IMR-90 (cell line): ENCODE measurements at regions not wholly inside any gene's neighbourhood (a gene's known extent, or its start where the extent isn't known, plus 50 kb on each side); places are given as distances from the start of the nearest gene placed in this dataset.

ENCODE experiments used
- ATAC-seq: fragments of 200-7000 bp; cut with Tn5 transposase; 2 replicates; pipeline ENCODE4 v1.9.1; 2020; ENCODE audit warnings: low read depth, mild to moderate bottlenecking, moderate library complexity
- BruUV-seq: library from RNA; stranded (reverse); fragments of 400-500 nt; replicated peaks from 2 replicates; lab custom pipeline; 2021; lab: Mats Ljungman, UMichigan
- CTCF ChIA-PET: fragments of 300-600 bp; formaldehyde crosslinking; extraction: SDS; loops from one replicate; lab custom pipeline; 2021; ENCODE audit warnings: antibody characterized with exemption; lab: Yijun Ruan, JAX
- POLR2A ChIA-PET: fragments of 300-600 bp; sonication (Branson Sonifier 250); formaldehyde crosslinking; loops from one replicate; lab custom pipeline; 2022; ENCODE audit warnings: antibody characterized with exemption; ENCODE audit not compliant: unreplicated experiment; lab: Charles Lee
- DNase-seq: peaks from one replicate; pipeline ENCODE4 v3.0.0; 2013
- H2AFZ ChIP-seq: replicated peaks from 2 replicates; pipeline ENCODE3; 2013; ENCODE audit warnings: low read length, mild to moderate bottlenecking; ENCODE audit not compliant: poor library complexity
- H2AK5ac ChIP-seq: 2 replicates; pipeline ENCODE4 v1.6.1; 2013; ENCODE audit warnings: low read depth, low read length, inconsistent platforms
- H2AK9ac ChIP-seq: replicated peaks from 2 replicates; pipeline ENCODE3; 2013; ENCODE audit warnings: mild to moderate bottlenecking, low read depth, low read length, moderate library complexity; ENCODE audit not compliant: poor library complexity
- H2BK120ac ChIP-seq: 2 replicates; pipeline ENCODE4 v1.6.1; 2013; ENCODE audit warnings: low read depth, low read length, inconsistent platforms
- H2BK15ac ChIP-seq: 3 replicates; pipeline ENCODE4 v1.6.1; 2013; ENCODE audit warnings: low read depth, low read length, inconsistent platforms
- H2BK20ac ChIP-seq: 2 replicates; pipeline ENCODE4 v1.6.1; 2013; ENCODE audit warnings: low read depth, mild to moderate bottlenecking, inconsistent platforms, low read length, moderate library complexity
- H2BK5ac ChIP-seq: 2 replicates; pipeline ENCODE4 v1.6.1; 2013; ENCODE audit warnings: mild to moderate bottlenecking, low read depth, low read length, inconsistent platforms; ENCODE audit not compliant: poor library complexity, severe bottlenecking
- H3K14ac ChIP-seq: replicated peaks from 2 replicates; pipeline ENCODE4 v1.6.1; 2013; ENCODE audit warnings: low read depth, low read length, inconsistent platforms
- H3K18ac ChIP-seq: 2 replicates; pipeline ENCODE4 v1.6.1; 2013; ENCODE audit warnings: low read depth, low read length, control low read depth
- H3K23ac ChIP-seq: 2 replicates; pipeline ENCODE4 v1.6.1; 2013; ENCODE audit warnings: low read depth, low read length, inconsistent platforms
- H3K27ac ChIP-seq: 2 replicates; pipeline ENCODE4 v1.5.1; 2013; ENCODE audit warnings: mild to moderate bottlenecking, control low read depth, low read length; ENCODE audit not compliant: insufficient read depth
- H3K27me3 ChIP-seq: 2 replicates; pipeline ENCODE4 v1.6.1; 2013; ENCODE audit warnings: low read length; ENCODE audit not compliant: control insufficient read depth, insufficient read depth
- H3K36me3 ChIP-seq: 2 replicates; pipeline ENCODE4 v1.6.1; 2013; ENCODE audit warnings: low read length, mixed read lengths; ENCODE audit not compliant: control insufficient read depth, insufficient read depth
- H3K4ac ChIP-seq: 2 replicates; pipeline ENCODE4 v1.6.1; 2013; ENCODE audit warnings: low read depth, low read length, inconsistent platforms
- H3K4me1 ChIP-seq: 2 replicates; pipeline ENCODE4 v1.6.1; 2013; ENCODE audit warnings: low read length, mixed read lengths; ENCODE audit not compliant: control insufficient read depth, insufficient read depth
- H3K4me2 ChIP-seq: 2 replicates; pipeline ENCODE4 v1.6.1; 2013; ENCODE audit warnings: low read depth, mild to moderate bottlenecking, control low read depth, low read length, moderate library complexity
- H3K4me3 ChIP-seq: 2 replicates; pipeline ENCODE4 v1.5.1; 2013; ENCODE audit warnings: low read depth, mild to moderate bottlenecking, control low read depth, low read length, moderate library complexity; ENCODE audit not compliant: insufficient read depth
- H3K56ac ChIP-seq: 2 replicates; pipeline ENCODE4 v1.6.1; 2013; ENCODE audit warnings: low read length, inconsistent platforms; ENCODE audit not compliant: insufficient read depth; ENCODE audit errors: extremely low read depth
- H3K79me1 ChIP-seq, 2 experiments: 2 replicates each; pipeline ENCODE4 v1.6.1; 2013; ENCODE audit warnings: low read length in 2 of 2, inconsistent platforms in 1 of 2, low read depth in 1 of 2
- H3K9ac ChIP-seq: 2 replicates; pipeline ENCODE4 v1.6.1; 2013; ENCODE audit warnings: low read depth, low read length, control low read depth
- H3K9me1 ChIP-seq: 2 replicates; pipeline ENCODE4 v1.6.1; 2013; ENCODE audit warnings: low read length, inconsistent platforms; ENCODE audit not compliant: insufficient read depth
- H3K9me3 ChIP-seq: 2 replicates; pipeline ENCODE4 v1.6.1; 2013; ENCODE audit warnings: low read length; ENCODE audit not compliant: control insufficient read depth, insufficient read depth
- H4K20me1 ChIP-seq: 2 replicates; pipeline ENCODE4 v1.6.1; 2013; ENCODE audit warnings: low read length, inconsistent platforms; ENCODE audit not compliant: insufficient read depth
- H4K5ac ChIP-seq: 2 replicates; pipeline ENCODE4 v1.6.1; 2013; ENCODE audit warnings: mild to moderate bottlenecking, low read depth, low read length, control low read depth
- H4K8ac ChIP-seq, 2 experiments: 2 replicates each; pipeline ENCODE4 v1.6.1; 2013; ENCODE audit warnings: low read depth in 2 of 2, low read length in 2 of 2, control low read depth in 1 of 2, inconsistent platforms in 1 of 2
- H4K91ac ChIP-seq: 2 replicates; pipeline ENCODE4 v1.6.1; 2013; ENCODE audit warnings: low read depth, low read length, inconsistent platforms; ENCODE audit not compliant: insufficient read depth
- BHLHE40 ChIP-seq: fragments of 150-350 bp; IDR thresholded peaks from 2 replicates; pipeline ENCODE4 v1.6.1; 2016; ENCODE audit warnings: mild to moderate bottlenecking, low read depth, low read length
- CEBPB ChIP-seq: IDR thresholded peaks from 2 replicates; pipeline ENCODE4 v1.6.1; 2012; ENCODE audit warnings: low read depth, low read length, improper control_type of control experiment
- CHD1 ChIP-seq: IDR thresholded peaks from 2 replicates; pipeline ENCODE4 v1.6.1; 2012; ENCODE audit warnings: low read depth, low read length, improper control_type of control experiment
- FOS ChIP-seq: fragments of 150-350 bp; IDR thresholded peaks from 2 replicates; pipeline ENCODE4 v1.6.1; 2016; ENCODE audit warnings: low read depth, low read length
- MAFK ChIP-seq: IDR thresholded peaks from 2 replicates; pipeline ENCODE4 v1.6.1; 2012; ENCODE audit warnings: low read depth, low read length, improper control_type of control experiment
- MAZ ChIP-seq: IDR thresholded peaks from 2 replicates; pipeline ENCODE4 v1.6.1; 2012; ENCODE audit warnings: low read depth, mild to moderate bottlenecking, low read length, improper control_type of control experiment, moderate library complexity, borderline replicate concordance
- MXI1 ChIP-seq: IDR thresholded peaks from 2 replicates; pipeline ENCODE4 v1.6.1; 2012; ENCODE audit warnings: low read depth, mild to moderate bottlenecking, low read length, moderate library complexity, borderline replicate concordance
- RAD21 ChIP-seq: IDR thresholded peaks from 2 replicates; pipeline ENCODE4 v1.6.1; 2012; ENCODE audit warnings: low read length, improper control_type of control experiment
- RCOR1 ChIP-seq: IDR thresholded peaks from 2 replicates; pipeline ENCODE4 v1.6.1; 2012; ENCODE audit warnings: mild to moderate bottlenecking, low read length, improper control_type of control experiment; ENCODE audit not compliant: insufficient replicate concordance
- dilution Hi-C: fragments of 300-500 bp; cut with HindIII; formaldehyde crosslinking; loops from one replicate; pipeline ENCODE4 v1.14.3; 2018; ENCODE audit warnings: low sequenced_read_pairs; ENCODE audit not compliant: unreplicated experiment
- in situ Hi-C: fragments of 300-500 bp; cut with MboI; formaldehyde crosslinking; loops from 3 replicates; pipeline ENCODE4 v1.14.3; 2019; ENCODE audit warnings: low sequenced_read_pairs, inconsistent platforms, mixed read lengths
- intact Hi-C: fragments of 100-400 bp; cut with micrococcal nuclease; formaldehyde crosslinking; loops from 2 replicates; pipeline ENCODE4 v1.10.0; 2022
- TF ChIP-seq, protein P1 (sequence below): fragments of 150-350 bp; IDR thresholded peaks from 2 replicates; pipeline ENCODE4 v1.6.1; 2017; ENCODE audit warnings: mild to moderate bottlenecking, antibody characterized with exemption, low read length, low read depth
- TF ChIP-seq, protein P2 (sequence below): conservative IDR thresholded peaks from 2 replicates; pipeline ENCODE4 v1.5.1; 2012; ENCODE audit warnings: mild to moderate bottlenecking, low read depth, low read length, improper control_type of control experiment

DNA sequence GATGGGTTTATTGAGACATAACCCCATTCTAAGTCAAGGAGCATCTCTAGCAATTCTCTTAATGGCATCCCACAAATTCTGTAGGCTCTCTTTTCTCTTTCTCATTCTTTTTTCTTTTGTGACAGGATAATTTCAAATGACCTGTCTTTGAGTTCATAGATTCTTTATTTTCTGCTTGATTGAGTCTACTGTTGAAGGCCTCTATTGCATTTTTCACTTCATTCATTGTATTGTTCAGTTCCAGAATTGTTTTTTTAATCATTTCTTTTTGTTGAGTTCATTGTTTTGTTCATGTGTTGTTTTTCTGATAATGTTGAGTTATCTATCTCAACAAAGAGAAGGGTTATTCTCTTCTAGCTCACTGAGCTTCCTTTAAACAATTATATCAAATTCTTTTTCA, 144.7 kb upstream of the IL12B start:
- ChIA-PET POLR2A (no interaction called here), CTCF (interaction anchor here (0.5 kb wide), 1 partner anchor 303 kb away, joined by 3 read pairs; no protein-coding TSS in a partner anchor)
- no peak overlapping the region for H2BK20ac ChIP-seq
- no peak overlapping the region for H2BK120ac ChIP-seq
- H3K79me1 ChIP-seq: no peaks in the 10 kb centered on the region
- peaks cover 5% of the 10 kb centered on the region; the same call in 1 of the 2 replicates for H3K9me1 ChIP-seq
- no peak overlapping the region for H2AK5ac ChIP-seq
- H4K5ac ChIP-seq: no peak overlapping the region
- no peaks in the 10 kb centered on the region for H4K20me1 ChIP-seq
- no peak overlapping the region for H3K9ac ChIP-seq
- no peaks in the 10 kb centered on the region for H3K4me1 ChIP-seq
- H2BK15ac ChIP-seq: no peak overlapping the region
- H2BK5ac ChIP-seq: no peak overlapping the region
- in situ Hi-C loops: no loop called here
- H3K14ac ChIP-seq: no peak overlapping the region
- TF ChIP-seq CHD1 (no peak), FOS (no peak), BHLHE40 (no peak), CEBPB (no peak), MAFK (no peak), RCOR1 (no peak), MXI1 (no peak), MAZ (no peak), RAD21 (no peak)
- TF ChIP-seq, protein P1, sequence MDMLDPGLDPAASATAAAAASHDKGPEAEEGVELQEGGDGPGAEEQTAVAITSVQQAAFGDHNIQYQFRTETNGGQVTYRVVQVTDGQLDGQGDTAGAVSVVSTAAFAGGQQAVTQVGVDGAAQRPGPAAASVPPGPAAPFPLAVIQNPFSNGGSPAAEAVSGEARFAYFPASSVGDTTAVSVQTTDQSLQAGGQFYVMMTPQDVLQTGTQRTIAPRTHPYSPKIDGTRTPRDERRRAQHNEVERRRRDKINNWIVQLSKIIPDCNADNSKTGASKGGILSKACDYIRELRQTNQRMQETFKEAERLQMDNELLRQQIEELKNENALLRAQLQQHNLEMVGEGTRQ: no peak
- TF ChIP-seq, protein P2, sequence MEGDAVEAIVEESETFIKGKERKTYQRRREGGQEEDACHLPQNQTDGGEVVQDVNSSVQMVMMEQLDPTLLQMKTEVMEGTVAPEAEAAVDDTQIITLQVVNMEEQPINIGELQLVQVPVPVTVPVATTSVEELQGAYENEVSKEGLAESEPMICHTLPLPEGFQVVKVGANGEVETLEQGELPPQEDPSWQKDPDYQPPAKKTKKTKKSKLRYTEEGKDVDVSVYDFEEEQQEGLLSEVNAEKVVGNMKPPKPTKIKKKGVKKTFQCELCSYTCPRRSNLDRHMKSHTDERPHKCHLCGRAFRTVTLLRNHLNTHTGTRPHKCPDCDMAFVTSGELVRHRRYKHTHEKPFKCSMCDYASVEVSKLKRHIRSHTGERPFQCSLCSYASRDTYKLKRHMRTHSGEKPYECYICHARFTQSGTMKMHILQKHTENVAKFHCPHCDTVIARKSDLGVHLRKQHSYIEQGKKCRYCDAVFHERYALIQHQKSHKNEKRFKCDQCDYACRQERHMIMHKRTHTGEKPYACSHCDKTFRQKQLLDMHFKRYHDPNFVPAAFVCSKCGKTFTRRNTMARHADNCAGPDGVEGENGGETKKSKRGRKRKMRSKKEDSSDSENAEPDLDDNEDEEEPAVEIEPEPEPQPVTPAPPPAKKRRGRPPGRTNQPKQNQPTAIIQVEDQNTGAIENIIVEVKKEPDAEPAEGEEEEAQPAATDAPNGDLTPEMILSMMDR: no peak
- BruUV-seq: no TSS peak
- no peak overlapping the region for H4K91ac ChIP-seq
- H3K4me2 ChIP-seq: no peak overlapping the region
- H4K8ac ChIP-seq: no peak overlapping the region
- no peak for DNase-seq
- peaks cover 10% of the 10 kb centered on the region for H3K9me3 ChIP-seq
- H2AK9ac ChIP-seq: no peak overlapping the region
- no peak overlapping the region for H3K23ac ChIP-seq
- intact Hi-C loops: no loop called here
- H3K56ac ChIP-seq: no peak overlapping the region
- no peak overlapping the region for H2AFZ ChIP-seq
- peaks cover 2% of the 10 kb centered on the region for H3K27me3 ChIP-seq
- H3K4ac ChIP-seq: no peak overlapping the region
- dilution Hi-C loops: no loop called here
- H3K18ac ChIP-seq: no peak overlapping the region
- H3K27ac ChIP-seq: no peak overlapping the region
- no peak for ATAC-seq
- H3K36me3 ChIP-seq: no peaks in the 10 kb centered on the region
- no peak overlapping the region for H3K4me3 ChIP-seq
